ENCODE measurements at regions not wholly inside any gene's neighbourhood (a gene's known extent, or its start where the extent isn't known, plus 50 kb on each side); places are given as distances from the start of the nearest gene placed in this dataset.
"Not testable (repeated sequence)": the region's sequence is repeated elsewhere in the genome, so short reads cannot be mapped to it uniquely, and the experiment has no call there.

- no peak for DNase-seq
Observed at GRCh38 chr4:138348055-138348454, 105.9 kb upstream of the SLC7A11 start.

GRCh38 chr4:138347561-138347960 lies 105.4 kb upstream of the SLC7A11 start:
- DNase-seq: peak; percentile 21

- no peak for DNase-seq
Observed at GRCh38 chr4:138344851-138345250, 102.7 kb upstream of the SLC7A11 start.

GRCh38 chr4:138344054-138344453 lies 101.9 kb upstream of the SLC7A11 start:
- no peak for DNase-seq

GRCh38 chr4:138341739-138342415 lies 99.7 kb upstream of the SLC7A11 start:
- DNase-seq: no peak

GRCh38 chr4:138338840-138339239 lies 96.7 kb upstream of the SLC7A11 start:
- DNase-seq: no peak

GRCh38 chr4:138338222-138338621 lies 96.1 kb upstream of the SLC7A11 start:
- DNase-seq: not testable (repeated sequence)

GRCh38 chr4:138334346-138335016 lies 92.3 kb upstream of the SLC7A11 start:
- DNase-seq: no peak

- not testable (repeated sequence) for DNase-seq
Observed at GRCh38 chr4:138332415-138332814, 90.3 kb upstream of the SLC7A11 start.

GRCh38 chr4:138330531-138330930 lies 88.4 kb upstream of the SLC7A11 start:
- DNase-seq: no peak

- DNase-seq: no peak
Observed at GRCh38 chr4:138329506-138330070, 87.4 kb upstream of the SLC7A11 start.

- DNase-seq: no peak
Observed at GRCh38 chr4:138327338-138327737, 85.2 kb upstream of the SLC7A11 start.

GRCh38 chr4:138320831-138321230 lies 78.7 kb upstream of the SLC7A11 start:
- DNase-seq: no peak

GRCh38 chr4:138320030-138320429 lies 77.9 kb upstream of the SLC7A11 start:
- no peak for DNase-seq

- no peak for DNase-seq
Observed at GRCh38 chr4:138317175-138317748, 75.1 kb upstream of the SLC7A11 start.

GRCh38 chr4:138312536-138312911 lies 70.4 kb upstream of the SLC7A11 start:
- no peak for DNase-seq

GRCh38 chr4:138311771-138312535 lies 69.8 kb upstream of the SLC7A11 start:
- no peak for DNase-seq

- no peak for DNase-seq
Observed at GRCh38 chr4:138310991-138311390, 68.8 kb upstream of the SLC7A11 start.

- no peak for DNase-seq
Observed at GRCh38 chr4:138310498-138310897, 68.3 kb upstream of the SLC7A11 start.

- DNase-seq: no peak
Observed at GRCh38 chr4:138308356-138308755, 66.2 kb upstream of the SLC7A11 start.

- DNase-seq: no peak
Observed at GRCh38 chr4:138307319-138307718, 65.2 kb upstream of the SLC7A11 start.

GRCh38 chr4:138305050-138305449 lies 62.9 kb upstream of the SLC7A11 start:
- no peak for DNase-seq

GRCh38 chr4:138301536-138301935 lies 59.4 kb upstream of the SLC7A11 start:
- DNase-seq: no peak
